PFSK-1 (cell line): ENCODE measurements at regions not wholly inside any gene's neighbourhood (a gene's known extent, or its start where the extent isn't known, plus 50 kb on each side); places are given as distances from the start of the nearest gene placed in this dataset.

Experiments used
- POLR2AphosphoS5 ChIP-seq: IDR thresholded peaks from 2 replicates; pipeline ENCODE4 v1.6.1; 2012; ENCODE audit warnings: low read depth, mild to moderate bottlenecking, control low read depth, low read length, moderate library complexity
- TF ChIP-seq, protein P1 (sequence below), 2 experiments: IDR thresholded peaks; 2 replicates each; pipeline versions ENCODE4 v1.6.1 to v1.8.0; 2011 to 2012; ENCODE audit warnings: low read depth in 2 of 2, low read length in 2 of 2, control low read depth in 1 of 2, inconsistent platforms in 1 of 2, mild to moderate bottlenecking in 1 of 2, moderate library complexity in 1 of 2; ENCODE audit not compliant: insufficient read depth in 1 of 2

DNA sequence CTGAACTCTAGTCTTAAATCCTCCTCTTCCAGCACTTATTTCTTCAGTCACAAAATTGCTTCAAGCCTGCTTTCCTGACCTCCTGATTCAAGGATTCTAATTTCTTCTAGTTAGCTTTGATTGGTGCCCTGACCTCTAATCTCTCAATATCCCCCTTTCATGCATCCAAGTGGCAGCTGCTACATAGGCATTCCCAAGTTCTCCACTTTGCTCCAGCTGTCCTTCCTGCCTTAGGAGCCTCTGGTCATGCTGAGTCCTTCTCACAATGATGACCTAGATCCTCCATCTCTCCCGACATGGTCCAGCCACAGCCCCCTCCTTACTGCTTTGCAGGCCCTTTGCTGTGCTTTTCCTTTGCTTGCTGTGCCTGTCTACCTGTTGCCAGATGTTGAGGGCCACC is 347.8 kb upstream of the C2CD4B start:
- TF ChIP-seq POLR2AphosphoS5, result no peak
- TF ChIP-seq, protein P1, sequence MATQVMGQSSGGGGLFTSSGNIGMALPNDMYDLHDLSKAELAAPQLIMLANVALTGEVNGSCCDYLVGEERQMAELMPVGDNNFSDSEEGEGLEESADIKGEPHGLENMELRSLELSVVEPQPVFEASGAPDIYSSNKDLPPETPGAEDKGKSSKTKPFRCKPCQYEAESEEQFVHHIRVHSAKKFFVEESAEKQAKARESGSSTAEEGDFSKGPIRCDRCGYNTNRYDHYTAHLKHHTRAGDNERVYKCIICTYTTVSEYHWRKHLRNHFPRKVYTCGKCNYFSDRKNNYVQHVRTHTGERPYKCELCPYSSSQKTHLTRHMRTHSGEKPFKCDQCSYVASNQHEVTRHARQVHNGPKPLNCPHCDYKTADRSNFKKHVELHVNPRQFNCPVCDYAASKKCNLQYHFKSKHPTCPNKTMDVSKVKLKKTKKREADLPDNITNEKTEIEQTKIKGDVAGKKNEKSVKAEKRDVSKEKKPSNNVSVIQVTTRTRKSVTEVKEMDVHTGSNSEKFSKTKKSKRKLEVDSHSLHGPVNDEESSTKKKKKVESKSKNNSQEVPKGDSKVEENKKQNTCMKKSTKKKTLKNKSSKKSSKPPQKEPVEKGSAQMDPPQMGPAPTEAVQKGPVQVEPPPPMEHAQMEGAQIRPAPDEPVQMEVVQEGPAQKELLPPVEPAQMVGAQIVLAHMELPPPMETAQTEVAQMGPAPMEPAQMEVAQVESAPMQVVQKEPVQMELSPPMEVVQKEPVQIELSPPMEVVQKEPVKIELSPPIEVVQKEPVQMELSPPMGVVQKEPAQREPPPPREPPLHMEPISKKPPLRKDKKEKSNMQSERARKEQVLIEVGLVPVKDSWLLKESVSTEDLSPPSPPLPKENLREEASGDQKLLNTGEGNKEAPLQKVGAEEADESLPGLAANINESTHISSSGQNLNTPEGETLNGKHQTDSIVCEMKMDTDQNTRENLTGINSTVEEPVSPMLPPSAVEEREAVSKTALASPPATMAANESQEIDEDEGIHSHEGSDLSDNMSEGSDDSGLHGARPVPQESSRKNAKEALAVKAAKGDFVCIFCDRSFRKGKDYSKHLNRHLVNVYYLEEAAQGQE (IDR thresholded peaks at IDR 0.05; ENCODE audit: insufficient read depth in 1 of 2, low read depth in 2 of 2, low read length in 2 of 2), result no peak
